ENCODE measurements at regions not wholly inside any gene's neighbourhood (a gene's known extent, or its start where the extent isn't known, plus 50 kb on each side); places are given as distances from the start of the nearest gene placed in this dataset.

DNA sequence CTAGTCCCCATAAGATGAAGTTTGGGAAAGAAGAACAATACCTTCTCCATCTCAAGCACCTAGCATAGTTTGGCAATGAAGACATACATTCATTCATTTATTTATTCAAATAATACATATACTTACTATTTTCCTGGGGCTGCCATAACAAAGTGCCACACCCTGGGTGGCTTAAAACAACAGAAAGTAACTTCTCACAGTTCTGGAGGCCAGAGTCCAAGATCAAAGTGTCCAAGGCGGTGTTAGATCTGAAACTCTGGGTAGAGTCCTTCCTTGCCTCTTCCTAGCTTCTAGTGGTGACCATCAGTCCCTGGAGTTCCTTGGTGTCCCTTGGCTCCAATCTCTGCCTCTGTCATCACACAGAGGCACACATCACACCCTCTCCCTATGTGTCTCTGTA is 112.1 kb upstream of the IGSF21 start:
- TF ChIP-seq CTCF (IDR thresholded peaks at IDR 0.05) (no peak), EP300 (IDR thresholded peaks at IDR 0.05) (no peak), POLR2A (IDR thresholded peaks at IDR 0.05) (no peak)

All from tibial nerve (tissue), 4 donors.